ENCODE measurements at regions not wholly inside any gene's neighbourhood (a gene's known extent, or its start where the extent isn't known, plus 50 kb on each side); places are given as distances from the start of the nearest gene placed in this dataset.

DNA sequence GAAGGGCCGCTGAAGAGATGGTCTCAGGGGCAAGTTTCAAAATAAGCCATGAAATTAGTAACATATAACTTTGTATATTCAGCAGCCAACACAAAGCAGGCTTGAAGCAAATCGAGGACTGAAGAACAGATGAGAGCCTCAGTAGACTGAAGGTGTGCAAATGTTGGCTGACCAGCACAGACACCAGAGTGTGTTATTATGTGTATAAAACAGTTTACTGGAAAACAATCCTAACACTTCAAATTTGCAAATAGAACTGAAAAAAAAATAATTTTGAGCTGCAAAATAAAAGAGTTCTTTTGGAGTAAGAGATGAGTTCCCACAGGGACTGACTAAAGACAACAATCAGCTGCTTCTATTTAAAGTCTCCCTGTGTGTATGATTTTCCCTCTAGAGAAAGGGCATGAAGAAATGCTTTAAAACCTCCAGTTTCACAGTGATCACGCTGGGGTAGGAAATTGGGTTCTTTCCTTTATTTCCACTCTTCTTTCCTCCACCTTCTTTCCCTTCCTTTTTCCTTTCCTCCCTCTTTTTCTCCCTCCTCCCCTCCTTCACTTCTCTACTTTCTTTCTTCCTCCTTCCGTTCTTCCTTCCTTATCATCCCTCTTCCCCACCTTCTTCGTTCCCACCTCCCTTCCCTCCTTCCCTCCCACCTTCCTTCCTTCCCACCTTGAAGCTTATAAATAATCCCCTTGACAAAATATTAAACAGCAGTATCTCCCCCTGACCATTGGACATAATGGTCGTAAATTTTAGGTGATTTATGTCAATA, 383.9 kb upstream of the DCN start:
- no peak overlapping the region for H3K4me3 ChIP-seq (ENCODE audit: insufficient read length, low read depth)
- DNase-seq (ENCODE audit: low read depth, low spot score) = no peak
- H3K27me3 ChIP-seq (ENCODE audit: insufficient read depth, insufficient read length) = no peaks in the 10 kb centered on the region
- no peak overlapping the region for H3K9ac ChIP-seq (ENCODE audit: insufficient read length, low read depth)
- H3K9me3 ChIP-seq (ENCODE audit: insufficient read depth, low read length) = no peaks in the 10 kb centered on the region
- no peaks in the 10 kb centered on the region for H3K4me1 ChIP-seq (ENCODE audit: insufficient read depth, insufficient read length)
- no peak for TF ChIP-seq YY1 (IDR thresholded peaks at IDR 0.05; ENCODE audit: insufficient read depth, insufficient read length)
- no peak for TF ChIP-seq ZNF274 (IDR thresholded peaks at IDR 0.05; ENCODE audit: low read depth, low read length)
- no peak for TF ChIP-seq SUZ12 (IDR thresholded peaks at IDR 0.05; ENCODE audit: extremely low read depth, insufficient read depth, insufficient read length)
- H3K36me3 ChIP-seq (ENCODE audit: insufficient read depth, insufficient read length, low read length) = no peaks in the 10 kb centered on the region

DNA sequence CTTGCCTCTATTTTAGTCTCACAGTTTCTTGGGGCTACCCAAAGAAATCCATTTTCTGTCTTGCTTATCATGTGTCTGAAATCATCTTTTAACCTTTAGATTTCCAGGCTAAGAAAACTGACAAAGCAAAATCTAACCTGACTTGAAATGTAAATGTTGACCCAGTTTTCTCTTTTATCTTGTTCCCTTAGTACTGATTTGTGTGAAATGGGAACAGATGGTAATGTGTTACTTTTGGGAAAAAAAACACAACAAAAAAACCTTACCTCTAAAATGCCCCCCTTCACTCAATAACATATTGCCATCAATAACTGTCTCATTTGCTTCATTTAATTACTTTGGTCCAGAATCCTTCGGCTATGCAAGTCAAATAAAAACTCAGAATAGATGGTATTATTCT, 383.2 kb upstream of the DCN start:
- H3K9me3 ChIP-seq (ENCODE audit: insufficient read depth, low read length) = no peaks in the 10 kb centered on the region
- TF ChIP-seq SUZ12 (IDR thresholded peaks at IDR 0.05; ENCODE audit: extremely low read depth, insufficient read depth, insufficient read length) (no peak), ZNF274 (IDR thresholded peaks at IDR 0.05; ENCODE audit: low read depth, low read length) (no peak), YY1 (IDR thresholded peaks at IDR 0.05; ENCODE audit: insufficient read depth, insufficient read length) (no peak)
- no peaks in the 10 kb centered on the region for H3K36me3 ChIP-seq (ENCODE audit: insufficient read depth, insufficient read length, low read length)

GRCh38 chr12:91565246-91565645, 382.6 kb upstream of the DCN start:
- Histone ChIP-seq H3K36me3 (ENCODE audit: insufficient read depth, insufficient read length, low read length) (no peaks in the 10 kb centered on the region), H3K4me1 (ENCODE audit: insufficient read depth, insufficient read length) (no peaks in the 10 kb centered on the region), H3K4me3 (ENCODE audit: insufficient read length, low read depth) (no peak overlapping the region), H3K9me3 (ENCODE audit: insufficient read depth, low read length) (no peaks in the 10 kb centered on the region), H3K27me3 (ENCODE audit: insufficient read depth, insufficient read length) (no peaks in the 10 kb centered on the region), H3K9ac (ENCODE audit: insufficient read length, low read depth) (no peak overlapping the region)
- TF ChIP-seq SUZ12 (IDR thresholded peaks at IDR 0.05; ENCODE audit: extremely low read depth, insufficient read depth, insufficient read length) (no peak), ZNF274 (IDR thresholded peaks at IDR 0.05; ENCODE audit: low read depth, low read length) (no peak), YY1 (IDR thresholded peaks at IDR 0.05; ENCODE audit: insufficient read depth, insufficient read length) (no peak)
- no peak for DNase-seq (ENCODE audit: low read depth, low spot score)

More for the DNA sequence above, 383.2 kb upstream of the DCN start:
- Histone ChIP-seq H3K4me3 (ENCODE audit: insufficient read length, low read depth) (no peak overlapping the region), H3K27me3 (ENCODE audit: insufficient read depth, insufficient read length) (no peaks in the 10 kb centered on the region), H3K9ac (ENCODE audit: insufficient read length, low read depth) (no peak overlapping the region), H3K4me1 (ENCODE audit: insufficient read depth, insufficient read length) (no peaks in the 10 kb centered on the region)
- DNase-seq (ENCODE audit: low read depth, low spot score) = no peak

- Histone ChIP-seq H3K36me3 (ENCODE audit: insufficient read depth, insufficient read length, low read length) (no peaks in the 10 kb centered on the region), H3K27me3 (ENCODE audit: insufficient read depth, insufficient read length) (no peaks in the 10 kb centered on the region), H3K9me3 (ENCODE audit: insufficient read depth, low read length) (no peaks in the 10 kb centered on the region), H3K4me3 (ENCODE audit: insufficient read length, low read depth) (no peak overlapping the region), H3K9ac (ENCODE audit: insufficient read length, low read depth) (no peak overlapping the region), H3K4me1 (ENCODE audit: insufficient read depth, insufficient read length) (no peaks in the 10 kb centered on the region)
- no peak for TF ChIP-seq SUZ12 (IDR thresholded peaks at IDR 0.05; ENCODE audit: extremely low read depth, insufficient read depth, insufficient read length)
- TF ChIP-seq ZNF274 (IDR thresholded peaks at IDR 0.05; ENCODE audit: low read depth, low read length) = no peak
- DNase-seq (ENCODE audit: low read depth, low spot score) = no peak
Measured at GRCh38 chr12:91563011-91563765, 380.6 kb upstream of the DCN start.

GRCh38 chr12:91562476-91562875, 379.9 kb upstream of the DCN start:
- no peaks in the 10 kb centered on the region for H3K4me1 ChIP-seq (ENCODE audit: insufficient read depth, insufficient read length)
- no peaks in the 10 kb centered on the region for H3K9me3 ChIP-seq (ENCODE audit: insufficient read depth, low read length)
- H3K4me3 ChIP-seq (ENCODE audit: insufficient read length, low read depth) = no peak overlapping the region
- no peak for DNase-seq (ENCODE audit: low read depth, low spot score)
- no peaks in the 10 kb centered on the region for H3K36me3 ChIP-seq (ENCODE audit: insufficient read depth, insufficient read length, low read length)
- TF ChIP-seq SUZ12 (IDR thresholded peaks at IDR 0.05; ENCODE audit: extremely low read depth, insufficient read depth, insufficient read length) (no peak), ZNF274 (IDR thresholded peaks at IDR 0.05; ENCODE audit: low read depth, low read length) (no peak), YY1 (IDR thresholded peaks at IDR 0.05; ENCODE audit: insufficient read depth, insufficient read length) (no peak)
- H3K9ac ChIP-seq (ENCODE audit: insufficient read length, low read depth) = no peak overlapping the region
- no peaks in the 10 kb centered on the region for H3K27me3 ChIP-seq (ENCODE audit: insufficient read depth, insufficient read length)

DNA sequence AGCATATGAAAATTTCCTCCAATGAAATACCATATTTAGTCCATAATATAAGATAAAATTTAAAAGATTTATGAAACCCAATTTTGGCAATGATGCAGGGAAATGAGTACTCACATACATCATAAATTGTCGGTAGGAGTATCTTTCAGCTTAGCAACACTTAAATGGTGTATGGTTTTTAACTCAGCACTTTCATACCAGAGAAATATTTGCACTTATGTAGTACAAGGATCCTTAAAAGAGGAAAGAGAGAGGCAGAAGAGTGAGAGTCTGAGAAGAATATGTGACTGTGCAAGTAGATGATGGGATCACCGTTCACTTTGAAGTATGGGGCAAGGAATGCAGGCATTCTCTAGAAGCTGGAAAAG, 379.3 kb upstream of the DCN start:
- TF ChIP-seq SUZ12 (IDR thresholded peaks at IDR 0.05; ENCODE audit: extremely low read depth, insufficient read depth, insufficient read length) (no peak), YY1 (IDR thresholded peaks at IDR 0.05; ENCODE audit: insufficient read depth, insufficient read length) (no peak), ZNF274 (IDR thresholded peaks at IDR 0.05; ENCODE audit: low read depth, low read length) (no peak)
- H3K4me3 ChIP-seq (ENCODE audit: insufficient read length, low read depth) = no peak overlapping the region
- no peaks in the 10 kb centered on the region for H3K36me3 ChIP-seq (ENCODE audit: insufficient read depth, insufficient read length, low read length)
- H3K4me1 ChIP-seq (ENCODE audit: insufficient read depth, insufficient read length) = no peaks in the 10 kb centered on the region
- no peak for DNase-seq (ENCODE audit: low read depth, low spot score)
- no peaks in the 10 kb centered on the region for H3K9me3 ChIP-seq (ENCODE audit: insufficient read depth, low read length)
- no peak overlapping the region for H3K9ac ChIP-seq (ENCODE audit: insufficient read length, low read depth)
- H3K27me3 ChIP-seq (ENCODE audit: insufficient read depth, insufficient read length) = no peaks in the 10 kb centered on the region

GRCh38 chr12:91561301-91561957, 378.8 kb upstream of the DCN start:
- H3K4me3 ChIP-seq (ENCODE audit: insufficient read length, low read depth) = no peak overlapping the region
- H3K9ac ChIP-seq (ENCODE audit: insufficient read length, low read depth) = no peak overlapping the region
- H3K36me3 ChIP-seq (ENCODE audit: insufficient read depth, insufficient read length, low read length) = no peaks in the 10 kb centered on the region
- TF ChIP-seq YY1 (IDR thresholded peaks at IDR 0.05; ENCODE audit: insufficient read depth, insufficient read length) (no peak), SUZ12 (IDR thresholded peaks at IDR 0.05; ENCODE audit: extremely low read depth, insufficient read depth, insufficient read length) (no peak), ZNF274 (IDR thresholded peaks at IDR 0.05; ENCODE audit: low read depth, low read length) (no peak)
- H3K4me1 ChIP-seq (ENCODE audit: insufficient read depth, insufficient read length) = no peaks in the 10 kb centered on the region
- H3K9me3 ChIP-seq (ENCODE audit: insufficient read depth, low read length) = no peaks in the 10 kb centered on the region
- DNase-seq (ENCODE audit: low read depth, low spot score) = no peak
- no peaks in the 10 kb centered on the region for H3K27me3 ChIP-seq (ENCODE audit: insufficient read depth, insufficient read length)
